GM18870 (cell line): ENCODE measurements at regions not wholly inside any gene's neighbourhood (a gene's known extent, or its start where the extent isn't known, plus 50 kb on each side); places are given as distances from the start of the nearest gene placed in this dataset.
"Not testable (repeated sequence)": the region's sequence is repeated elsewhere in the genome, so short reads cannot be mapped to it uniquely, and the experiment has no call there.

Source experiments
- ATAC-seq: cut with Tn5 transposase; IDR thresholded peaks from one replicate; pipeline ENCODE4 v1.9.1; 2021; ENCODE audit warnings: moderate library complexity; ENCODE audit not compliant: unreplicated experiment

DNA sequence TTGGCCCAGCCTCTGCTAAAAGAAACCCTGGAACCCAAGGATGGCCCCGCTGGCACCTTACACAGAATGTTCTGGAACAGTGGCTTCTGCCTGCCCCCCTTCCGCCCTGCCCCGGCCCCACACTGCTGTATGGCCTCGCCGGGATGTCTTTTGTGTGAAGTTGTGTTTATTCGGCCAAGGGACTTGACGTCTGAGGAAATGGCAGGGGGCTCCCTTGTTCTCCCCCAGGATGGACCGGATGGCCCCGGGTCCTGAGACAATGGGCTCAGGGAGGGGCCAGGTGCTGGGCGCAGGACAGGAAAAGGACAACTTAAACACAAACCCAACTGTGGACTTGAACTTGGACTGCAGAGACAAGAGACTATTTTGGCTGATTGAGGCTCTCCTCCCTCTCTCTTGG is 81.6 kb upstream of the GSE1 start:
- ATAC-seq: no peak

DNA sequence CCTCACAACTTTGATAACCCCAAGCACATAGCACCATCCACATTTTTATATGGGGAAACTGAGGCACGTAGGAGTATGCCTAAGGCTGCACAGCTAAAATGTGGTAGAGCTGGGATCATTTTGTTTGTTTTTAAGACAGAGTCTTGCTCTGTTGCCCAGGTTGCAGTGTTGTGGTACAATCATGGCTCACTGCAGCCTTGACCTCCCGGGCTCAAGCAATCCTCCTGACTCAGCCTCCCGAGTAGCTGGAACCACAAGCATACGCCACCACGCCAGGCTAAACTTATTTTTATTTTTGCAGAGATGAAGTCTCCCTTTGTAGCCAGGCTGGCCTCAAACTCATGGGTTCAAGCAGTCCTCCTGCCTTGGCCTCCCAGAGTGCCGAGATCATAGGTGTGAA is 81.0 kb upstream of the GSE1 start:
- ATAC-seq: no peak

GRCh38 chr16:85533593-85533992 is 79.5 kb upstream of the GSE1 start:
- not testable (repeated sequence) for ATAC-seq

- ATAC-seq: no peak
These were observed 78.4 kb upstream of the GSE1 start for GRCh38 chr16:85534536-85535351.

- ATAC-seq: no peak
These were observed 77.6 kb upstream of the GSE1 start for GRCh38 chr16:85535352-85536072.

DNA sequence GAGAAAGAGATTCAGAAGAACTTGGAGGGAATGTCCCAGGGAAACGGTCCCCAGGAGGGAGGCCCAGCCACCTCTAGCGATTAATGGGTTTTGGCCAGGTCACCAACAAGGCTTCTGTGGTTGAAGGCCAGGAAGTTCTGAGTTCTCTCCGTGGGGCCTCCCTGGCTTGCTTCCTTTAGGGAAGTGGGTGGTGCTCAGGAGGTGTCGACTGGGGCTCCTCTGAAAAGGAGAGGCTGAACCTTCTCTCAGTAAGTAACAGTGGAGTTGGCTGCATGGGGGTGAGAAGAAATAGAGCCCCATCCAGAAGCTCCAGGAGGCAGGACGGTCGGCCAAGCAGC is 77.1 kb upstream of the GSE1 start:
- no peak for ATAC-seq

GRCh38 chr16:85536411-85537330 is 76.5 kb upstream of the GSE1 start:
- no peak for ATAC-seq

- no peak for ATAC-seq
These were observed 75.8 kb upstream of the GSE1 start for GRCh38 chr16:85537331-85537788.

- no peak for ATAC-seq
These were observed 75.2 kb upstream of the GSE1 start for GRCh38 chr16:85537795-85538401.

- ATAC-seq: no peak
These were observed 74.0 kb upstream of the GSE1 start for GRCh38 chr16:85539084-85539483.

DNA sequence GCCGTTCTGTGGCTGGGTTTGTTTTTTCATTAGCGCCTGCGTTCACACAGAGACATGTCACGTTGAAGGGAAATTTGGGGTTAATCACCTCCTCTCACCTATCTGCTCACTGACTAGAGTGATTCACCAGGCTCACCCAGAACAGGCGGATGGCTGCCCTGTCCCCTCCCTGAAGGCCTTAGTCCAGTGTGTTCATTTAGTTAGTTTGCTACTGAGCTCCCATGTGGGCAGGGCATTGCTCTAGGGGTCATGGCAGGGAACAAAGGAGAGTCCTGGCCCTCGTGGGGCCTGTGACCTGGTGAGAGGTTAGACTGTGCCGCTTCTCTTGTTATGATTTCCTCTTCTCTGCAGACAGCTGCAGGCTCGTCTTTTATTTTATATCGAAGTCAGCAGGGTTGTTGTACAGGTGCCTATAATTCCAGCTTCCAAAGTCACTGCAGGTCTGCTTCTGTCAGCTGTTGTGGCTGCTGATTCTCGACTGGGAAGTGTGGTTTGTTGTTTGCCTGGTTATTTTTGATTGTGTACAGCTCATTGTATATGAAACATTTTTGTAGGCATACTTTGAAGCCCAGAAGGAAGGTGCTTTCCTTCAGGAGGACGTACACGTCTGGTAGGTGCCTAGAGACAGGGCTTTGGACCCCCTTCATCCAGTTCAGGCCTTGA is 73.4 kb upstream of the GSE1 start:
- ATAC-seq: no peak

- ATAC-seq: no peak
These were observed 71.9 kb upstream of the GSE1 start for GRCh38 chr16:85541181-85541580.

- no peak for ATAC-seq
These were observed 71.5 kb upstream of the GSE1 start for GRCh38 chr16:85541619-85541979.

DNA sequence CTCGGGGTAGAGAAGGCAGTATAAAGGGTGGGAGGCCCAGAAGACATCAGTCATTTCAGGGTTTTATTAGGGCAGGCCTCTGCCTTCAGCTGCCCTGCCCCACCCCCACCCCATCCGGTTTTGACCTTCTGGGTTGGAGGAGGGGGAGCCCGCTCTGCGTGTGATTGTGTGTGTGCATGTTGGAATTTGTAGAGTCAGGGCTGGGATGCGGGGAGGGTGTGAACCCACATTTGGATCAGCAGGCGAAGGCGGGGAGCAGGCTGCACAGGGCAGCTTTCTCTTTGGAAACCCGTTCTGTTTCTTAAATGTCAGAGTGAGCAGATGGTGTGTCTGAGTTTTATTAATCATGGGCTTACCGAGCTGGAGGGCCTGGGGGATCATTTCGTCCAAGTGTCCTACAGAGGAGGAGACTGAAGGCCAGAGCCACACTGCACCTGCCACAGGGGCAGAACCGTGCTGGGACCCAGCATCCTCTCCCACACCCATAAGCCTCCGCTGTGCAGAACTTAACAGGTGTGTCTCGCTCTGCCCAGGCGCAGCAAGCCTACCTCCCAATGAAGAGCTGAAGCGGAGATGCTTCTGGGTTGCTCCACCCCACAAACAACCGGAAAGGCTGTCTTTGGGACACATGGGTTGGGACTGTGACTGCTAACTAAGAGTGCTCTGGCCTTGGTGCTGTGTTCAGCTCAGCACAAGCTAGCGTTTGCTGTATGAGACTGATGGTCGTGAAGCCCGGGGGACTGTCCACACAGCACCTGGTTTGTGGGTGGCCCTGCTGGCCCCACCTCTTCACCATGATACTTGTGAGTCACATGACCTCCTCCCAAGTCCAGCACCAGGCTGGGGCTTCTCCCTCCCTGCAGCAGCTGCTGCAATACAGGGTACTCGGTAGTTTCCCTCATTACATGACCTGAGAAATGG is 70.9 kb upstream of the GSE1 start:
- ATAC-seq: no peak

DNA sequence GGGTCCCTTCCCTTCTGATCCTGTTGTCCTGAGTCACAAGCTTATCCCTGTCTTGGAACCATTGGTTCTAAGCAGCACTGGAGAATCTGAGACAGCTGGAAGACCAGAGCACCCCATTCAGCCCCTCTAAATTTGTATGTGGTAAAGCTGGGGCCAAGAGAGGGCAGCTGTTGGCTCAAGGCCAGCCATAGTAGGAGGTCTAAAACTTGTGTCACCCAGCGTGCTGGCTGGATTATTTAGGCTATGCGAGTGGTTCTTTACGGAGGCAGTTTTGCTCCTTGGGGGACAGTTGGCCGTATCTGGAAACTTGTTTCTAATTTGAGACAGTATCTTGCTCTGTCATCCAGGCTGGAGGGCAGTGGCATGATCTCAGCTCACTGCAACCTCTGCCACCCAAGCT is 69.6 kb upstream of the GSE1 start:
- ATAC-seq: no peak

GRCh38 chr16:85544016-85544415 is 69.1 kb upstream of the GSE1 start:
- no peak for ATAC-seq

DNA sequence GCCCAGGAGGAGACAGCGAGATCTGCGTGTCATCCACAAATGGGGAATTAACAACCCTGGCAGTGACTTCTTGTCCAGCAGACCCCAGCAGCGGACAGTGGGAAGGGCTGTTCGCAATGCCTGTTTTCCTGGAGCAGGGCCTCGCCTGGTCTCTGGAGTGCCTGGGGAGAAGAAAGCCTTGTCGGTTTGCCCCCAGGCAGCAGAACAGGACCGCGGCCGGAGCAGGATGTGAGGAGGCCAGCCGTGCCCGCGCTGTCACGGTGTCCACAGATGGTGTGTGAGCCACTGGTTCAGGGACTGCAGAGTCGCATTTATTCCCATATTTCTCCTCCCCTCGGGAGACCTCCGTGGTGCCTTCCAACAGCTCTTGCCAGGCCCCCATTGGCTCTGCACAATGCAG is 68.5 kb upstream of the GSE1 start:
- no peak for ATAC-seq

DNA sequence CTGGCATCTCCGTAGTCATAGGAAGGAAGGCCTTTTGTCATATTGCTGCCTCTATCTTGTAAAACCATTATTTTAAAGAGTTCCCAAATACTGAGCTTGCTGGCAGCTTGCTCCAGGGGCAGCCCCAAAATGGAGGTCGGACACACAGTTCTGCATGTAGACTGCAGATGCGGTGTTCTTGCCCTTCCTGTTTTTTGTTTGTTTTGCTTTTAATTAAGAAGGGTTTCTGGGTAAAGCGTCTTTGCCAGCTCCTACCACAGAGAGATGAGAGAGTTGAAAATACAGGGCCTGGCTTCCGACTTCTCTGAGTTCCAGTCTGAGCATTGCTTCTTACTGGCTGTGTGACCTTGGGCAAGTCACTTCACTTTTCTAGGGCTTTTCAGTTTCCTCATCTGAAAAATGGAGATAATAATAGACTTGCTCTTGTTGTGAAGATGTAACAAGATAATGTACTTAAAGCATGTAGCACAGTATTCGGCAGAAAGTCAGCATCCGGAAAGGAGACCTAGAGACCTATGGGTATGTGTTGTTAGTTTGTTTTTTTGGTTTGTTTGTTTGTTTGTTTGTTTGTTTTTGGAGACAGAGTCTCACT is 67.8 kb upstream of the GSE1 start:
- ATAC-seq: no peak
